Posterior cingulate gyrus (tissue), 11 donors: ENCODE measurements at regions not wholly inside any gene's neighbourhood (a gene's known extent, or its start where the extent isn't known, plus 50 kb on each side); places are given as distances from the start of the nearest gene placed in this dataset.
A peak's percentile ranks its signal among the peaks of the same experiment; 100 is the strongest.
"Not testable (repeated sequence)": the region's sequence is repeated elsewhere in the genome, so short reads cannot be mapped to it uniquely, and the experiment has no call there.

Source experiments
- DNase-seq, 10 donors: peaks; one replicate each; pipeline versions ENCODE4 v3.0.0 to v3.0.0-alpha.2; 2020 to 2021; ENCODE audit warnings: mixed read lengths in 3 of 10
- intact Hi-C: fragments of 100-400 bp; cut with DNase I; formaldehyde crosslinking; loops from one replicate; pipeline ENCODE4 v1.15.1; 2023

DNA sequence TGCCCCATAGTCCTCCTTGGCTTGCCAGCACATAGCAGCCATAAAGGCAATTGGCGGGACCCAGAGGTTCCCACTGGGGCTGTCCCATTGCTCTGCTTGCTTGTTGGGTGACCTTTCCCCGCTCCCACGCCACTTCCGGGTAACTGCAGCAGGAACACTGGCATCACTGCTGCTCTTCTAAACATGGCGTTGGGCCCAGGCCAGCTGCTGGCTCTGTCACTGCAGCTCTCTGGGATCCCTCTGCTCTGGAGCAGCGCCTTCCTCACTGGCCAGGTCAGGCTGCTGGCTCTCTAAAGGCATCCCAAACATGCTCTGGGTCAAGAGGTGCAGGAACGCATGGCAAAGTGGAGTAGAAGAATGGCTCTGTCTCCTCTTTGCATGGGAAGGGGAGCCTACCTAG lies 92.9 kb downstream of the DRD1 start:
- intact Hi-C loops, result no loop called here
- no peak for DNase-seq

DNA sequence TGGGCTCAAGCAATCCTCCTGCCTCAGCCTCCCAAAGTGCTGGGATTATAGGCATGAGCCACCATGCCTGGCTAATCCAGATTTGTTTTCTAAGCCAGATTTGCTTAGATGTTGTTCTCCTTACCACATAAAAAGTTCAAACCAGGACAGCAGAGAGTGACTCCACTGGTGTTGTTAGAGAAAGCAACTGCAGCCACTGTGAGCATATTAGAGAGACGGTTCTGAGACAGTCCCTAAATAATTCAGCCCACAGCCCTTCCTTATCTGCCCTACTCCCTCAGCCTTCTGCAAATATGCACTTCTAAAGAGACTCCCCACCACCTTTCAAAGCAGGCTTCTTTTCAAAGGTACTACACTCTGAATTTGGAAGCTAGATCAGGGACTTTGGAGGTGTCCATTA lies 96.1 kb downstream of the DRD1 start:
- intact Hi-C loops, result no loop called here

DNA sequence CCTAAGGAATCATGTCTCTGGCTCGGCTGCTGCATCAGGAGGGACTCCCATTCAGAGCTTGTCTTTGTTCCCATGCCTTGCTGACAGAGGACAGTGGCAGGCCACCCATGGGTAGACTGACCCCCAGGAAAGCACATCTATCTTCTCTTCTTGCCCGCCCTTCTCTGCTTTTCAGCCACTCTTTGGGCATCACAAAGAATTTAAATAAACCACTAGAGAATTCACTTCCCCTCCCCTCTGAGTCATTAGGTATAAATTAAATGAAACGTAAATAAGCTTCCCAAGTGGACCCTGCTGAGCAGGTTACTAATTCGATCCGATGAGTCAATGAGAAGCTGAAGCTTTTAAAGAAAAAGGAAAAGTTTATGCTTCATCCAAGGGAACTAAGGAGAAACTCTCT lies 97.0 kb downstream of the DRD1 start:
- intact Hi-C loops, result no loop called here
- no peak for DNase-seq

More for the DNA sequence above, 96.1 kb downstream of the DRD1 start:
- no peak for DNase-seq

DNA sequence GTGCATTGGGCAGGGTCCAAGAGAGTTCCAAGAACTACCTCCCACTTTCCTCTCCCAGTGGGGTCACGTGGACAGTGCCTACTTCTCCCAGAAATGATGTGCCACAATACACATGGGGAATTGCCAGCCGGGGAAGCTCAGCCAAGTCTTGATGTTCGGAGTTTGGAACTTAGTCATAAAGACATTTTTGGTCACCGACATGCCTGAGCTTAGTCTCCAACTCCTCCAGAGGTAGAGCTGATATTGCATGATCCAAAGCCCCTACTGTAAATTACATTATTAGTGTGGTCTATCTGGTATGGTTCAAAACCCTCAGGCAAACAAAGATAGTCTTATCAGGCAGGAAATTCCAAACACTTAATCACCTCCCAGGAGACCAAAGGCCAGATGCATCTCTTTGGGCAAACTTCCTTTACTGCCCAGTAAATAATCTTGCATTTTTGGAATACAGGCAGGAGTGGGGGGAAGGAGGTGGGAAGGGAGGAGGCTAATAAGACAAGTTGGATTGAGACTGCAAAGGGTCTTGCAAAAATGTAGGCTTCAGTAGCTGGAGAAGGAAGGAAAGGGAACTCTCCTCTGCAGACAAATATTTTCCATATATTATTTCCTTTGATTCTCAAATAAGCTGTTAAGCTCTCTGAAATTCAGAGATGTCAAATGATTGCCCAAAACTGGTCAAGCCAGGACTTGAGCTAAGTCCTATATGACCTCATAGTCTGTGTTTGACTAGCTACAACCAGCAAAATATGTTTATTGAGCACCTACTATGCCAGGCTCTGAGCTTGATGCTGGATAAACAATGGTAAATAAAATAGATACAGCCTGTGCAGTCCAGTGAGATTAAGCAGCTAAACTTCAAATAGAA lies 99.4 kb downstream of the DRD1 start:
- intact Hi-C loops, result no loop called here

DNA sequence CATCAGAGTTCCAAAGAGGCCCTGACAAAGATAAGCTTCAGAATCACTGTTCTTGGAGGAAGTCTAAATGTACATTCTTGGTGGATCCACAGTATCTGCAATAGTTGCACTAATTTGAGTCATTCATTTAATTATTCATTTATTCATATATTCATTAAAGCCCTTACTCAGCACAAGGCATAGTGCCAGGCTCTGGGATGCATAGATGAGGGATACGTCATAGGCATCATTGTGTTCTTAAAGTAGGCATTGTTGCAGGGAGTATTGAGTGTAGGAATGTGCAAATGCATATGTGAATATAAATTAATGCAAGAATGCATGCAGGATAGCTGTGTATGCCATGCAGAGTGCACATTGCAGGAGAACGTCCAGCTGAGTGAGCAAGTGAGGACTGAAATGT lies 100.7 kb downstream of the DRD1 start:
- no peak for DNase-seq
- intact Hi-C loops, result no loop called here

More for the DNA sequence above, 99.4 kb downstream of the DRD1 start:
- DNase-seq, result peak in 7 of 10 donors; percentile 34 to 89 (median 55)

DNA sequence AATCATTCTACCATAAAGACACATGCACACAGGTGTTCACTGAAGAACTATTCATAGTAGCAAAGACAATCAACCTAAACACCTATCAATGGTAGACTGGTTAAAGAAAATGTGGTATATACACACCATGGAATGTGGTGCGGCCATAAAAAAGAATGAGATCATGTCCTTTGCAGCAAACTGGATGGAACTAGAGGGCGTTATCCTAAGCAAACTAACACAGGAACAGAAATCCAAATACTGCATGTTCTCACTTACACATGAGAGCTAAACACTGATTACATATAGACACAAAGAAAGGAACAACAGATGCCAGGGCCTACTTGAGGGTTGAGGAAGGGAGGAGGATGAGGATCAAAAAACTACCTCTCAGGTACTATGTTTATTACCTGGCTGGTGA lies 103.8 kb downstream of the DRD1 start:
- intact Hi-C loops, result no loop called here
- no peak for DNase-seq

DNA sequence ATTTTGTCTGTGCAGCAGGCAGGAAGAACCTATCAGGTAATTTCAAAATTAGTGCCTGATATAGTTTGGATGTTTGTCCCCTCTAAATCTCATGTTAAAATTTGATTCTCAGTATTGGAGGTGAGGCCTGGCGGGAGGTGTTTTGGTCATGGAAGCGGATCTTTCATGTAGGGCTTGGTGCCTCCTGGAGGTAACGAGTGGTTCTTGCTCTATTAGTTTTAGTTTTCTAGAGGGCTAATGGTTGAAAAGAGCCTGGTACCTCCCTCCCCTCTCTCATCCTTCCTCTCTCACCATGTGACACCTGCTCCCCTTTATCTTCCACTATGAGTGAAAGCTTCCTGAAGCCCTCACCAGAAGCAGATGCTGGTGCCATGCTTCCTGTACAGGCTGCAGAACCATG lies 106.3 kb downstream of the DRD1 start:
- intact Hi-C loops, result no loop called here
- DNase-seq, result no peak

DNA sequence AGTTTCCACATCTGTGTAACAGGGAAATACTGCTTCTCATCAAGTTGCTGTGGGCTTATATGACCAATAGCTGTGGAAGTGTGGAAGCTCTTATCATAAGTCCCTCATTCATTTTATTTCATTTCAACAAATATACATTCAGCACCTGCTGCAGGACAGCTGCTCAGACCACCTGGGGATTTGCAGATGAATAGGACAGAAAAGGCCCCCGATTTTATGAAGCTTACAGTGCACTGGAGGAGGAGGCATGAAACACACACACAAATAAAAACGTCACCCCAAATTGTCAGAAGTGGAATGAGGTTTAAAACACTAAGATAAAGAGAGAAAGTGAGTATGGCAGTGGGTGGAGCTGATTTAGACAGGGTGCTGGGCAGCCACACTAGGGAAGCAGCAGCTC lies 107.2 kb downstream of the DRD1 start:
- intact Hi-C loops, result no loop called here

DNA sequence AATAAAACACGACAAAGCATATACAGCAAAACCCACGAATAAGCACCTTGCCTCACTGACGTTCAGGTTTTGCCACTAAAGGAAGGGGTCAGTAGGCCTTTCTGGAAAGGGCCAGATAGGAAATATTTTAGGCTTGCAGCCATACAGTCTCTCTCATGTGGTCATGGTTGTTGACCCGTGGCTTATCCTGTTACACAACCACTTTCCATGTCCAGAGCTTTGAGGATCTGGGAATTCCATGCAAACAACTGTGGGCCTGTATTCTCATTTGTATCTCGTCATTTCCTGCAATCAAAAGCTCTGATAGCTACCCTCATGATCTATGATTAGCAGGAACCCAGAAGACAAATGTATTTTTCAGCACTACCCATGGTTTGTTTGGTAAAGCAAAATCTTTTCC lies 108.3 kb downstream of the DRD1 start:
- intact Hi-C loops, result no loop called here
- DNase-seq, result no peak

More for the DNA sequence above, 107.2 kb downstream of the DRD1 start:
- DNase-seq, result no peak

DNA sequence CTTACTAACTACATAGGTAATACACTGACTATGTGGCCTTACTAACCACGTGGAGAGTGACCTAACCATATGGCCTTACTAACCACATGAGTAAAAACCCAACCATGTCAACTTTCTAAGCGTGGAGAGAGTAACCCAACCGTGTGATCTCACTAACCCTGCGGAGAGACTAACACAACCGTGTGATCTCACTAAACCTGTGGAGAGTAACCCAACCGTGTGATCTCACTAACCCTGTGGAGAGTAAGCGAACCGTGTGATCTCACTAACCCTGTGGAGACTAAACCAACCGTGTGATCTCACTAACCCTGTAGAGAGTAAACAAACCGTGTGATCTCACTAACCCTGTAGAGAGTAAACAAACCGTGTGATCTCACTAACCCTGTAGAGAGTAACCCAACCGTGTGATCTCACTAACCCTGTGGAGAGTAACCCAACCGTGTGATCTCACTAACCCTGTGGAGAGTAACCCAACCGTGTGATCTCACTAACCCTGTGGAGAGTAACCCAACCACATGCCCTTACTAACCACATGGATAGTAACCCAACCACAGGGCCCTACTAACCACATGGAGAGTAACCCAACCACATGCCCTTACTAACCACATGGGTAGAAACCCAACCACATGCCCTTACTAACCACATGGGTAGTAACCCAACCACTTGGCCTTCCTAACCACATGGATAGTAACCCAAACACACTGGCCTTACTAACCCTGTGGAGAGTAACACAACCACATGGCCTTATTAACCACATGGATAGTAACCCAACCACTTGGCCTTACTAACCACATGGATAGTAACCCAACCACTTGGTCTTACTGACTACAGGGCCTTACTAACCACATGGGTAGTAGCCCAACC lies 112.6 kb downstream of the DRD1 start:
- intact Hi-C loops, DNase-seq: not testable (repeated sequence)

DNA sequence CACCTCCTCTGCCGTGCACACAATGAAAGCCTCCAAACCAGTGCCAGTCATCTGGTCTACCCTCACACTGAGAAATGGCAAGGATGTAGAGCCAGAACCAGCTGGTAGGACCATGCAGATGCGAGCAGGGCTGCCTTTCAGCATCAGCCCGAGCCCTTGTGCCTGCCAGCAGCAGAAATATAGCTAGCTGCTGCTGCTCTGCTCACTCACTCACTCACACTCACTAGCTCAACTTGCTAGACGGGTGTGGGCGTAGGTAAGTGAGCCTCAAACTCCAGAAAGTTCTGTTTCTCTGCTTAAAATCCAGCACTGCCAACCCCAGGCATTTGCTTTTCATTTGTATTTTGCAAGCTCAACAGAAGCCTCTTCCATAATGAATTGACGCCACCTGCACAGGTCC lies 114.0 kb downstream of the DRD1 start:
- intact Hi-C loops, result no loop called here
- peak in 5 of 10 donors; percentile 22 to 91 (median 37) for DNase-seq

DNA sequence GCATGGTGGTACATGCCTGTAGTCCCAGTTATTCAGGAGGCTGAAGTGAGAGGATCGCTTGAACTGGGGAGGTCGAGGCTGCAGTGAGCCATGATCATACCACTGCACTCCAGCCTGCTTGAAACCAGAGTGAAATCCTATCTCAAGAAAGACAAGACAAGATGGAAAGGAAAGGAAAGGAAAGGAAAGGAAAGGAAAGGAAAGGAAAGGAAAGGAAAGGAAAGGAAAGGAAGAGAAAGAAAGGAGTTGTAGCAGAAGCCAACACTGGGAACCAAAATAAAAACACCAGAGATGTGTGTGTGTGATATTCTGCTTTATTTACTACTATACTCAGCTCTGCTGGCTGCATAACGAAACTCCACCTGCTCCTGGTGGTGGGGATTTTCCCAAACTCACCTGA lies 115.3 kb downstream of the DRD1 start:
- intact Hi-C loops, result no loop called here
- DNase-seq, result no peak

DNA sequence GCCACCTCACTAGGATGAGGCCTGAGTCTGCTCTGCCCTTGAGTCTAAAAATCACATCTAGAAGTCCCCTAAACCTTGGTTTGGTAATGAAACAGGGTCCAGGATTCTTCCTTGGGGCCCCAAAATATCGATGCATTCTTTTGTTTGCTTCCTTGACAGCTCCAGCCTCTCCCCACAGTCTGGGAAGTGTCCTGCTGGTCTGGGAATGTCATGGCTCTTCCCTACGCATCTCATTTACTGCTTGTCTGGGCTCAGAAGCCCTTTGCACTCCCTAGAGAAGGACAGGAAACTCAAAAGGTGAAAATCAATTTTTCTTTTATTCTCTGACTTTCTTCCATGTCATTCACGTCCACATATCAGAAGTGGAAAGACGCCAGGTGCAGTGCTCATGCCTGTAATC lies 115.8 kb downstream of the DRD1 start:
- no peak for DNase-seq
- intact Hi-C loops, result no loop called here

DNA sequence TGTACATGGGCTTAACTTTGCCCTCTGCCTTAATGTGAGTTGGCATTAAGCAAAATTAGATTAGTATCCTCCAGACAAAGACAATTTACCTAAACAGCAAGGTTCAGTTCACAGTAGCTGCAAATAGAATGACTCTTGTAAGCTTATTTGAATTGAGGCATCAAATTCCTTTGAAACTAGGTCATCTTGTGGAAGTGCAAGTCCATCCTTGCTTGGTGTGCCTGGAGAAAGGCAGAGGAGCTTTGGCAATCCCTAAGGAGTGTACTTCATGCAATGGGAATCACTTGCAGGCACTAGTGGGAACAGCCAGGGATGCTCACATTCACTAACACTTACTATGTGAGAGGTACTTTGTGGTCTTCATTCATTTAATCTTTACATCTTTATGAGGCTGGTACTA lies 118.3 kb downstream of the DRD1 start:
- intact Hi-C loops, result no loop called here
- no peak for DNase-seq

DNA sequence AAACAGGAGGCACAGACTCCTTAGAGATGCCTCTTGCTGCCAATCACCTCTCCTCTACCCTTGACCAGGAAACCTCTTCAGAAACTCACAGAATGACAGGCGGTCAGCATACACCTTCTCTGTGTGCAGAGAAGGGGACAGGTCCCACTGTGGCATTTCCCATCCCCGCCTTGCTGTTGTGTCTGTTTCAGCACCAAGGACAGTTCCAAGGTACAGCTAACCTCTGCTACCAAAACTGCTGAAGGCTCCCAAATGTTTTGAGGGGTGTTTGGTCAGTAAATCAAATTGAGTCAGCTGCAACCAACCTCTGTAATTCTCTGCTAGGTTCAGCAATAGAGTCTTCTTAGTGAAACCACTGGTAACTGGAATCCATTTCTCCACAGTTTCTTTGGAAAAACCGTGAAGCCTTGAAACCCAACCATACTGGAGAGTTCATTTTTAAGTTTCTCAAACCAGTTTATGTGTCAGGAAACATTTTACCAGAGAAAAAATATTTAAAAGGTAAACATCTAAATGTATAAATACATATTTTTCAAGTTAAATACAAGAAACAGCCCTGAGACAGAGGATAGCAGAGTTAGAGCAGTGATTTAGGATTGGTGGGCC lies 122.0 kb downstream of the DRD1 start:
- DNase-seq, result no peak

DNA sequence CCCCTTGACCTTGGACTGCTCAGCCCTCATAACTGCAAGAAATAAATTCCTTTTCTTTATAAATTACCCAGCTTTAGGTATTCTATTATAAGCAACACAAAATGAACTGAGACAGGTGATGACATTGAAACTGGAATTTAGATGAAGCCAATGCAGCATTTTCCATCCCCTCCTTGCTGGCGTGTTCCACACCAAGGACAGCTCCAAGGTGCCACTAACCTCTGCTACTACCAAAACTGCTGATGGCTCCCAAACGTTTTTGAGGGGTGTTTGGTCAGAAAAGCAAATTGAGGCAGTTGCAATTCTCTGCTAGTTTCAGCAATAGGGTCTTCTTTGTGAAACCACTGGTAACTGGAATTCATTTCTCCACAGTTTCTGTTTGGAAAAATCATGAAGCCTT lies 124.8 kb downstream of the DRD1 start:
- DNase-seq, result no peak
- intact Hi-C loops, result no loop called here

More for the DNA sequence above, 122.0 kb downstream of the DRD1 start:
- intact Hi-C loops, result no loop called here

DNA sequence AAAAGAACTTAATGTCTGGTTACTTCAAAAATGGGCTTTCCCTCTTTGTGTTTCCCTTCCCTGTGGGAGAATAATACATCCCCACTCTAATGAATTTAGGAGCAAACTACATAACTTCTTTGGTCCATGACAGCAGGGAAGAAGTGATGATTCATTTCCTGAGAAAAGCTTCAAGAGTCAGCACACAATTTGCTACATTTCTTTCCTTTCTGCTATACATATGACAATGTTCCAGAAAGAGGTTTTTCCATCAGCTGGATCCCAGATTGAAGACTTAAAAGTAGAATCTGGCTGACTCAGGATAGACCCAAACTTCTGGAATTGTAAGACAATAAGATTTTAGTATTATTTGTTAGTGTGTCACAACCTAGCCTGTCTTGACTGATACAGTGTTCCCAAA lies 126.1 kb downstream of the DRD1 start:
- intact Hi-C loops, result no loop called here
- no peak for DNase-seq

DNA sequence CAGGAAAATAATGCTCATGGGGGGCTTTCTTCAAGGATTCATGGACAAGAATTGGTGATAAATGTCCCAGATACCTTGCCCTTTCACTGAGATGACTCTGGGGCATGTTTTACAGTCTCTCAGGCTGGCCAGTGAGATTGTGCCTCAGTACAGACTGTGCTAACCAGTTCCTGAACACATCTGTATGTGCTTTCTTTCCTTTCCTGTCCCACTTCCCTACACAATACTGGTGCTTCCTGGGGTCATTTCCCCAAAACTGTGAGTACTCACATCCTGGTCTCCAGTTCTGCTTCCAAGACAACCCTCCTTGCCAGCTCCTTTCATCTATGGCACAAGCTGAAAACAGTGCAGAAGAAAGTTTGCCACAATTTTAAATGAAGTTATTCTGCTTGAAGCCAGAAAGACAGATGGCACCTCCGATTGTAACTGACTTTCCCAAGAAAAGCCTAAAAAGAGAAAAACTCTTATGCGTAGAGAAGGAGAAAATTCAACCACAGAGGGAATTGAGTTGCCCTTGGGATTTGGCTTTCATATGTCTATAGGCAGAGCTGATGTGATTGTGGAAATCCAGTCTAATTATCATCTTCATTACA lies 134.7 kb downstream of the DRD1 start:
- intact Hi-C loops, result no loop called here
- DNase-seq, result no peak

DNA sequence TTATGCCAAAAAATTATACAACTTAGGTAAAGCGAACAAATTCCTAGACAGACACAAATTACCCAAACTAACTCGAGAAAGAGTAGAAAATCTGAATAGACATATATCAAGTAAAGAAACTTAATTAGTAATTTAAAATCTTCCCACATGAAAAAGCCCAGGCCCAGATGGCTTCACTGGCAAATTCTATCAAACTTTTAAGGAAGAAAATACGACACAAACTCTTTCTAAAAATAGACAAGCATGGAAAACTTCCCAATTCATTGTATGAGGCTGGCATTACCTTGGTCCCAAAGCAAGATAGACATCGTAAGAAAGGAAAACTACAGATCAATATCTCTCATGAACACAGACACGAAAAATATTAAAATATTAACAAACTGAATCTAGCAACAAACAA lies 135.3 kb downstream of the DRD1 start:
- DNase-seq, result no peak
- intact Hi-C loops, result no loop called here

DNA sequence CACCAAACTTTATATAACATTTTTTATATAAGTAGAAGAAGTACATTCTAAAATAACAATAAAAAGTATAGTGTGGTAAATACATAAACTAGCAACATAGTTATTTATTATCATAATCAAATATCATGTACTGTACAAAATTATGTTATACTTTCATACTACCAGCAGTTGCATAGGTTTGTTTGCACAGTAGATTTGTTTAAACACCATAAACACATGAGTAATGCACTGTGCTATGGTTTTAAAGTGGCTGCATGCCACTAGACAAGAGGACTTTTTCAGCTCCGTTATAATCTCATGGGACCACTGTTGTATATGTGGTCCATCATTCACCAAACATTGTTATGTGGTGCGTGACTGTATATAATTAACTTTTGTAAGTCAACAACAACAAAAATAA lies 137.6 kb downstream of the DRD1 start:
- intact Hi-C loops, result no loop called here
- no peak for DNase-seq

DNA sequence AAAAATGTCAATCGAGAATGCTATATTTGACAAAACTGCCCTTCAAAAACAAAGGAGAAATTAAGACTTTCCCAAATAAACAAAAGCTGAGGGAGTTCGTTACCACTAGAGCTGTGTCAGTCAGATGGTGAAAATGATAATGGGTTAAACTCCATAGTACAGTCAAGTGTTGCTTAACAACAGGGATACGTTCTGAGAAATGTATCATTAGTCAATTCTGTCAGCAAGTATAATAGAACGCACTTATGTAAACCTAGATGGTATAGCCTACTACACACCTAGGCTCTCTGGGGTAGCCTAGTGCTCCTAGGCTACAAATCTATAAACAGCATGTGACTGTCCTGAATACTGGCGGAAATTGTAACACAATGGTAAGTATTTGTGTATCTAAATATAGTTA lies 138.7 kb downstream of the DRD1 start:
- DNase-seq, result no peak

More for the DNA sequence above, 138.7 kb downstream of the DRD1 start:
- intact Hi-C loops, result no loop called here
